HL-60 (cell line): ENCODE measurements at regions not wholly inside any gene's neighbourhood (a gene's known extent, or its start where the extent isn't known, plus 50 kb on each side); places are given as distances from the start of the nearest gene placed in this dataset.

Source experiments
- DNase-seq, 2 experiments: peaks; one replicate each; pipeline ENCODE4 v3.0.0-alpha.2; 2010 to 2020; ENCODE audit warnings: low read depth in 1 of 2, low spot score in 1 of 2
- H3K27ac ChIP-seq: fragments of 250-450 bp; sonication (Bioruptor Pico); replicated peaks from 2 replicates; pipeline ENCODE4 v1.5.1; 2020; ENCODE audit warnings: mild to moderate bottlenecking, moderate library complexity
- H3K27me3 ChIP-seq: fragments of 250-450 bp; sonication (Bioruptor Pico); 2 replicates; pipeline ENCODE4 v1.5.1; 2021; ENCODE audit warnings: mild to moderate bottlenecking, moderate library complexity; ENCODE audit not compliant: insufficient read depth, poor library complexity, severe bottlenecking
- H3K4me3 ChIP-seq: replicated peaks from 2 replicates; pipeline ENCODE4 v1.5.1; 2011; ENCODE audit warnings: mild to moderate bottlenecking, control low read depth, low read length; ENCODE audit not compliant: insufficient read depth
- CTCF ChIP-seq: IDR thresholded peaks from one replicate; pipeline ENCODE4 v1.5.1; 2011; ENCODE audit warnings: low read length, control low read depth, inconsistent platforms; ENCODE audit not compliant: insufficient read depth
- GABPA ChIP-seq: IDR thresholded peaks from 2 replicates; pipeline ENCODE4 v1.6.1; 2012; ENCODE audit warnings: low read depth
- POLR2AphosphoS5 ChIP-seq: IDR thresholded peaks from 2 replicates; pipeline ENCODE4 v1.6.1; 2012; ENCODE audit warnings: low read depth
- REST ChIP-seq: IDR thresholded peaks from 2 replicates; pipeline ENCODE4 v1.6.1; 2012; ENCODE audit warnings: low read depth; ENCODE audit not compliant: insufficient replicate concordance
- SPI1 ChIP-seq: IDR thresholded peaks from 2 replicates; pipeline ENCODE4 v1.6.1; 2012; ENCODE audit warnings: low read depth, mild to moderate bottlenecking, borderline replicate concordance

GRCh38 chr2:12616456-12617156 is 100.1 kb upstream of the TRIB2 start:
- Histone ChIP-seq H3K27me3 (no peaks in the 10 kb centered on the region), H3K27ac (no peak overlapping the region; the same call in 1 of the 2 replicates), H3K4me3 (no peak overlapping the region)
- peak; percentile 93 for TF ChIP-seq SPI1
- TF ChIP-seq GABPA = no peak
- peak in 1 of 2 experiments; percentile 17 for DNase-seq

- H3K4me3 ChIP-seq = no peak overlapping the region
- no peak for DNase-seq
- no peak for TF ChIP-seq REST
- no peak for TF ChIP-seq CTCF
- TF ChIP-seq POLR2AphosphoS5 = no peak
- TF ChIP-seq GABPA = no peak
- peak; percentile 89 for TF ChIP-seq SPI1
- no peak overlapping the region; the same call in 1 of the 2 replicates for H3K27ac ChIP-seq
- no peaks in the 10 kb centered on the region for H3K27me3 ChIP-seq
Measured at GRCh38 chr2:12617366-12617765, 99.4 kb upstream of the TRIB2 start.

GRCh38 chr2:12617853-12618252 is 98.9 kb upstream of the TRIB2 start:
- no peak overlapping the region for H3K4me3 ChIP-seq
- DNase-seq = no peak
- TF ChIP-seq POLR2AphosphoS5 (no peak), REST (no peak), CTCF (no peak), SPI1 (no peak), GABPA (no peak)
- no peaks in the 10 kb centered on the region for H3K27me3 ChIP-seq
- no peak overlapping the region for H3K27ac ChIP-seq

- Histone ChIP-seq H3K4me3 (no peak overlapping the region), H3K27ac (no peak overlapping the region), H3K27me3 (no peaks in the 10 kb centered on the region)
- TF ChIP-seq REST (no peak), SPI1 (no peak), GABPA (no peak)
- DNase-seq = no peak
Measured at GRCh38 chr2:12618576-12618975, 98.2 kb upstream of the TRIB2 start.
